ENCODE measurements at regions not wholly inside any gene's neighbourhood (a gene's known extent, or its start where the extent isn't known, plus 50 kb on each side); places are given as distances from the start of the nearest gene placed in this dataset.

GRCh38 chr13:80501556-80501955 lies 160.6 kb upstream of the SPRY2 start:
- TF ChIP-seq CTCF (IDR thresholded peaks at IDR 0.05) (no peak), POLR2A (IDR thresholded peaks at IDR 0.05) (no peak)
